Epithelial cell of esophagus (primary cell): ENCODE measurements at regions not wholly inside any gene's neighbourhood (a gene's known extent, or its start where the extent isn't known, plus 50 kb on each side); places are given as distances from the start of the nearest gene placed in this dataset.

Experiments
- DNase-seq: peaks from one replicate; pipeline ENCODE4 v3.0.0; 2010; ENCODE audit warnings: low read depth
- H3K4me3 ChIP-seq: 2 replicates; pipeline ENCODE4 v1.5.1; 2011; ENCODE audit warnings: mild to moderate bottlenecking, low read length, control low read depth
- CTCF ChIP-seq: IDR thresholded peaks from 2 replicates; pipeline ENCODE4 v1.5.1; 2011; ENCODE audit warnings: low read depth, mild to moderate bottlenecking, low read length, control low read depth, inconsistent platforms; ENCODE audit not compliant: insufficient read depth; ENCODE audit errors: missing control alignments

DNA sequence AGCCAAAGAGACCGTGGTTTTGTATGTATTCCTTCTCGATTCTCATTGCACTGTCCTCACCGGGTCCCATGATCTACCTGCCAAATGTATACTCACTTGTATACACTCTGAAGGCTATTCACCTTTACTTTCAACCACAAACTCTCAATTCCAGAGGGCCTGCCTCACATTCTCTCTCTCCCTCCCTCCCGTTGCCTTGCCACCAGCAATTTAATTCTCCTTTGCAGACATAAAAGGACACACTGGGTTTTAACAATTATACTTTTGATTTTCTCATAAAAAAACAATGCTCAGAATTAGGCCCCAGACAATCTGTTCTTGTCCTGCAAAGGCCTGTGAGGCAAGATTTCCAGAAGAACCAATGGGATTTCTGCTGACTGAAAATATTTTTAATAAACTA is 265.1 kb upstream of the PSMD7 start:
- TF ChIP-seq CTCF = no peak
- no peak for DNase-seq
- no peak overlapping the region for H3K4me3 ChIP-seq

DNA sequence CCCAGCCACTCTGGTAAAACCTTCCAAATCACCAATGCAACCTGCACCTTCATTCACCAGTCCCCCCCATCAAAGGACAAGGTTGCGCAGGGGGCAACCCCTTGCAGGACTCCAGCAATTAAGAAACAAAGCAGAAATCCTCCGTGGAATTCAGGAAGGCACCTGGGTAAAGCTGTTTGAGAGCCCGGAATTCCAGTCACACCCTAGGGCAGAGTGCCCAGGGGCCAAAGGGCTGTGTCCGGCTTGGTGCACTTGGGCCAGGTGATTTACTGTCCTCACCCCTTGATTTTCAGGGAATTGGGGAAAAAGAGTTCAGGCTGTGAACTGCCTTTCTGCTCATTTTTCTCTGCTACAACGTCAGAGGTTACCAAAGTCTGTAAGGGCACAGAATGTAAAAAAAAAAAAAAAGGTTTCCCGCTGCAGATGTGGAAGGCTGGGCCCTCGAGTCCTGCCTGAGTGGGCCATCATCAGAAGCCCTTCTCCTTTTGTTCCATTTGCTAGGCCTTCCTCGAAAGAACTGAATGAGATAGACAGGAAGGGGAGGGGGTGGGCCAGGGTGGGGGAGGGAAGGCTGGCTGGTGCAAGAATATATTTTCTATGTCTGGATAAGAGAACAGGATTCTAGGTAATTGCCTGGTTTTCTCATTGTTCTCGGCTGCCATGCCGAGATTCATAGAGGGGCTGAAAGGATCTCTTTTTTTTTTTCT is 266.5 kb upstream of the PSMD7 start:
- no peak for DNase-seq
- no peak for TF ChIP-seq CTCF
- no peak overlapping the region for H3K4me3 ChIP-seq

DNA sequence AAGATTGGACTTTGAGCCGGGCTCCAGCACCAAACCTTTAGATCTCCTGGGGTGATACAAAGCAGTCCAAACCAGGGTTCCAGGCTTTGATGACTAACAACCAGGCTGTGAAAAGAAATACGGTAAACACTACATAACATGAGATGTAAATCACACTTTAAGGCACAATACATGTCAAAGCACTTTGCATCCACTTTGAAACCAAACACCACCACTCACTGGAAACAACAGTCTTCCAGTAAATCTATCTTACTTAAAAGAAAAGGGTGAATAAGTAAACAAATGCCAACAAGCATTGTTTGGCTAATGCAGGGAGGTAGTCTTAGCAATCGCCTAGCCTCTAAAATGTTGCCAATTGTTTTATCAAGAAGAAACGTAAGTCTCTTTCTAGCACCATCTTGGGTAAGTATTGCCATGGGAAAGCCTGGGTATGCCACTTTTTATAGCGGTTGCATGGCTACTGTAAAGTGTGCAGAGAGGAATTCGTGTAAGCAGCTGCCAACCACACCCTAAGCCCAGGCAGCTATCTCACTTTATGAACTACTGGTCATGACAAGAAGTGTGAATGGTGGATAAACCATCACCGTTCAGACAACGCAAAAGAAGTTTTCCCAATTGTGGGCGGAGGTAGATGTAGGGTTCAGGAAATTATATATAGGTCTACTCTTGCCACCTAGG is 267.4 kb upstream of the PSMD7 start:
- no peak overlapping the region for H3K4me3 ChIP-seq
- no peak for TF ChIP-seq CTCF
- DNase-seq = no peak

GRCh38 chr16:74026373-74027281 is 270.0 kb upstream of the PSMD7 start:
- DNase-seq = no peak

GRCh38 chr16:74024953-74025352 is 271.7 kb upstream of the PSMD7 start:
- DNase-seq = no peak
- no peak for TF ChIP-seq CTCF
- no peak overlapping the region for H3K4me3 ChIP-seq

More at GRCh38 chr16:74026373-74027281, 270.0 kb upstream of the PSMD7 start:
- no peak for TF ChIP-seq CTCF
- H3K4me3 ChIP-seq = no peak overlapping the region

- no peak for DNase-seq
- TF ChIP-seq CTCF = no peak
- H3K4me3 ChIP-seq = no peak overlapping the region
Observed at GRCh38 chr16:74020095-74020670, 276.4 kb upstream of the PSMD7 start.
